Liver (tissue), 3 donors: ENCODE measurements at regions not wholly inside any gene's neighbourhood (a gene's known extent, or its start where the extent isn't known, plus 50 kb on each side); places are given as distances from the start of the nearest gene placed in this dataset.

Source experiments
- HNF4G ChIP-seq: IDR thresholded peaks from 2 replicates; pipeline ENCODE4 v1.6.1; 2016; ENCODE audit warnings: antibody characterized with exemption
- TF ChIP-seq, protein P1 (sequence below): fragments of 150-350 bp; IDR thresholded peaks from 2 replicates; pipeline ENCODE4 v1.5.1; 2017; ENCODE audit warnings: improper control_type of control experiment, low read depth, low read length; ENCODE audit not compliant: missing input control
- donor health status: healthy.
- donor health status: healthy.

DNA sequence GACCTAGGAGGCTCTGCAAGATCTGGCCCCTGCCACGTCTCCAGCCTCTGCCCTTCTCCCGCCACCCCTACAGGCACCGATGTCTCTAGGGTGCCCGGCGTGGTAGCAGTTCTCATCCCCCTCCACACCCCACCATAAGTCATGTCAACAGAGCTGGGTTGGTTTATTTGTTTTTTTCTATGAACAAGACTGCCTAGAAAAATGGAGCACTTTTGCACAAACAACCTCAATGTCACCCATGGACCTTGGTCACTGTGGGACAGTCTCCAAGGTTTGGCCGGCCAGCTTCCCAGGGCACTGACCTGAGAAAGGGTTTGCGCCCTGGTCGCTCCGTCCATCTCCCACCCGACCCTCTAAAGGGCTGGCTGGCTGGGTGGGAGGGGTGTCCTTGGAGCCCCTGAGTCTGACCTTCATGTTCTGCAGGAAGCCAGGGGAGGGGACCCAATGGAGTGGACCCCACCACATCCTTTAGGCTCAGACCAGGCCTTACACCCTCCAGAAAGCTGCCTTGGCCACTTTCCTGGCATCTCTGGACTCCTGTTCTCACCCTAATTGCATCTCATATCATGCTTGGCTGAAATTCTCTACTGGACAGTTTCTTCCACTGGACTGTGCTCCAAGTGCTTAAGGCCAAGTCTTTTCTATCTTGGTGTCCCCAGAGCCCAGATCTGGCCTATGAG, 104.8 kb upstream of the PTPN1 start:
- TF ChIP-seq, protein P1, sequence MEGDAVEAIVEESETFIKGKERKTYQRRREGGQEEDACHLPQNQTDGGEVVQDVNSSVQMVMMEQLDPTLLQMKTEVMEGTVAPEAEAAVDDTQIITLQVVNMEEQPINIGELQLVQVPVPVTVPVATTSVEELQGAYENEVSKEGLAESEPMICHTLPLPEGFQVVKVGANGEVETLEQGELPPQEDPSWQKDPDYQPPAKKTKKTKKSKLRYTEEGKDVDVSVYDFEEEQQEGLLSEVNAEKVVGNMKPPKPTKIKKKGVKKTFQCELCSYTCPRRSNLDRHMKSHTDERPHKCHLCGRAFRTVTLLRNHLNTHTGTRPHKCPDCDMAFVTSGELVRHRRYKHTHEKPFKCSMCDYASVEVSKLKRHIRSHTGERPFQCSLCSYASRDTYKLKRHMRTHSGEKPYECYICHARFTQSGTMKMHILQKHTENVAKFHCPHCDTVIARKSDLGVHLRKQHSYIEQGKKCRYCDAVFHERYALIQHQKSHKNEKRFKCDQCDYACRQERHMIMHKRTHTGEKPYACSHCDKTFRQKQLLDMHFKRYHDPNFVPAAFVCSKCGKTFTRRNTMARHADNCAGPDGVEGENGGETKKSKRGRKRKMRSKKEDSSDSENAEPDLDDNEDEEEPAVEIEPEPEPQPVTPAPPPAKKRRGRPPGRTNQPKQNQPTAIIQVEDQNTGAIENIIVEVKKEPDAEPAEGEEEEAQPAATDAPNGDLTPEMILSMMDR, result no peak
- TF ChIP-seq HNF4G, result peak; percentile 70
